Suprapubic skin (tissue), 4 donors: ENCODE measurements at regions not wholly inside any gene's neighbourhood (a gene's known extent, or its start where the extent isn't known, plus 50 kb on each side); places are given as distances from the start of the nearest gene placed in this dataset.

ENCODE experiments used
- DNase-seq, 2 donors: peaks; one replicate each; pipeline ENCODE4 v3.0.0-alpha.2; 2019; ENCODE audit warnings: low spot score in 2 of 2
- H3K27ac ChIP-seq: fragments of 200-600 bp; sonication (generic); one replicate; pipeline ENCODE4 v1.5.1; 2019
- H3K27me3 ChIP-seq: fragments of 200-600 bp; sonication (generic); one replicate; pipeline ENCODE4 v1.5.1; 2019
- H3K36me3 ChIP-seq: fragments of 200-600 bp; sonication (generic); one replicate; pipeline ENCODE4 v1.5.1; 2019
- H3K4me1 ChIP-seq: fragments of 200-600 bp; sonication (generic); one replicate; pipeline ENCODE4 v1.5.1; 2019
- H3K4me3 ChIP-seq: fragments of 200-600 bp; sonication (generic); one replicate; pipeline ENCODE4 v1.5.1; 2019; ENCODE audit warnings: mild to moderate bottlenecking
- H3K9me3 ChIP-seq: fragments of 200-600 bp; sonication (generic); one replicate; pipeline ENCODE4 v1.5.1; 2019
- CTCF ChIP-seq, 2 donors: fragments of 200-600 bp in 1 of 2; fragments of 450-650 bp in 1 of 2; sonication (generic) in 1 of 2; IDR thresholded peaks; one replicate each; pipeline ENCODE4 v1.5.1; 2016 to 2019; ENCODE audit warnings: antibody characterized with exemption in 2 of 2, mild to moderate bottlenecking in 1 of 2, moderate library complexity in 1 of 2
- EP300 ChIP-seq: sonication (generic); formaldehyde crosslinking; IDR thresholded peaks from one replicate; pipeline ENCODE4 v1.6.1; 2017; ENCODE audit warnings: antibody characterized with exemption
- POLR2A ChIP-seq, 2 donors: fragments of 450-650 bp; IDR thresholded peaks; one replicate each; pipeline ENCODE4 v1.6.1; 2017; ENCODE audit warnings: antibody characterized with exemption in 2 of 2, mild to moderate bottlenecking in 2 of 2, moderate library complexity in 2 of 2
- POLR2AphosphoS5 ChIP-seq, 3 donors: sonication (generic); formaldehyde crosslinking; IDR thresholded peaks; one replicate each; pipeline ENCODE4 v1.6.1; 2017; ENCODE audit warnings: antibody characterized with exemption in 3 of 3
- WGBS: methylation state at CpG from one replicate; pipeline ENCODE4 v1.1.5; 2018; 5-methylcytosine and 5-hydroxymethylcytosine counted together

GRCh38 chr20:47971058-47971791 is 185.9 kb upstream of the SULF2 start:
- no peak overlapping the region for H3K27ac ChIP-seq
- H3K27me3 ChIP-seq, result peaks cover 16% of the 10 kb centered on the region
- H3K36me3 ChIP-seq, result no peaks in the 10 kb centered on the region
- no peak for TF ChIP-seq EP300
- no peak for TF ChIP-seq CTCF (IDR thresholded peaks at IDR 0.05)
- no peak for TF ChIP-seq POLR2A (IDR thresholded peaks at IDR 0.05)
- TF ChIP-seq POLR2AphosphoS5 (IDR thresholded peaks at IDR 0.05), result no peak
- no peak for DNase-seq
- no peak overlapping the region for H3K4me3 ChIP-seq
- H3K4me1 ChIP-seq, result no peaks in the 10 kb centered on the region
- H3K9me3 ChIP-seq, result no peaks in the 10 kb centered on the region
- WGBS, result 87% methylated on average over 14 of the region's 14 CpGs

- Histone ChIP-seq H3K4me3 (no peak overlapping the region), H3K9me3 (no peaks in the 10 kb centered on the region), H3K27ac (no peak overlapping the region), H3K36me3 (no peaks in the 10 kb centered on the region), H3K27me3 (peaks cover 16% of the 10 kb centered on the region), H3K4me1 (no peaks in the 10 kb centered on the region)
- WGBS, result 73% methylated on average over 8 of the region's 8 CpGs
- no peak for TF ChIP-seq CTCF (IDR thresholded peaks at IDR 0.05)
- TF ChIP-seq POLR2AphosphoS5 (IDR thresholded peaks at IDR 0.05), result no peak
- no peak for TF ChIP-seq EP300
- no peak for TF ChIP-seq POLR2A (IDR thresholded peaks at IDR 0.05)
- DNase-seq, result no peak
Observed at GRCh38 chr20:47970282-47970903, 185.1 kb upstream of the SULF2 start.

GRCh38 chr20:47969426-47969825 is 184.1 kb upstream of the SULF2 start:
- peaks cover 12% of the 10 kb centered on the region for H3K27me3 ChIP-seq
- no peaks in the 10 kb centered on the region for H3K9me3 ChIP-seq
- no peak overlapping the region for H3K4me3 ChIP-seq
- H3K27ac ChIP-seq, result no peak overlapping the region
- no peaks in the 10 kb centered on the region for H3K4me1 ChIP-seq
- H3K36me3 ChIP-seq, result no peaks in the 10 kb centered on the region
- 90% methylated on average over 6 of the region's 6 CpGs for WGBS
- DNase-seq, result no peak
- TF ChIP-seq POLR2AphosphoS5 (IDR thresholded peaks at IDR 0.05) (no peak), EP300 (no peak), CTCF (IDR thresholded peaks at IDR 0.05) (no peak), POLR2A (IDR thresholded peaks at IDR 0.05) (no peak)

GRCh38 chr20:47968541-47969310 is 183.4 kb upstream of the SULF2 start:
- no peaks in the 10 kb centered on the region for H3K4me1 ChIP-seq
- no peak overlapping the region for H3K27ac ChIP-seq
- no peaks in the 10 kb centered on the region for H3K9me3 ChIP-seq
- DNase-seq, result no peak
- no peaks in the 10 kb centered on the region for H3K36me3 ChIP-seq
- no peak overlapping the region for H3K4me3 ChIP-seq
- H3K27me3 ChIP-seq, result peaks cover 12% of the 10 kb centered on the region
- 77% methylated on average over 16 of the region's 31 CpGs for WGBS
- TF ChIP-seq CTCF (IDR thresholded peaks at IDR 0.05), result no peak

GRCh38 chr20:47964149-47964548 is 178.9 kb upstream of the SULF2 start:
- H3K36me3 ChIP-seq, result no peaks in the 10 kb centered on the region
- no peak overlapping the region for H3K4me3 ChIP-seq
- H3K27me3 ChIP-seq, result peaks cover 4% of the 10 kb centered on the region
- no peak for DNase-seq
- no peaks in the 10 kb centered on the region for H3K4me1 ChIP-seq
- no peaks in the 10 kb centered on the region for H3K9me3 ChIP-seq
- TF ChIP-seq POLR2A (IDR thresholded peaks at IDR 0.05) (no peak), POLR2AphosphoS5 (IDR thresholded peaks at IDR 0.05) (no peak), EP300 (no peak), CTCF (IDR thresholded peaks at IDR 0.05) (no peak)
- 88% methylated on average over 5 of the region's 5 CpGs for WGBS
- no peak overlapping the region for H3K27ac ChIP-seq
